Endothelial cell of umbilical vein (primary cell): ENCODE measurements at regions not wholly inside any gene's neighbourhood (a gene's known extent, or its start where the extent isn't known, plus 50 kb on each side); places are given as distances from the start of the nearest gene placed in this dataset.

Source experiments
- BruUV-seq: library from RNA; stranded (reverse); fragments of 400-500 nt; replicated peaks from 2 replicates; lab custom pipeline; 2021; lab: Mats Ljungman, UMichigan
- CTCF ChIA-PET: fragments of 300-600, 350-600 bp; sonication (Branson Sonifier 250); formaldehyde crosslinking; loops from one replicate; lab custom pipeline; 2021; ENCODE audit warnings: antibody characterized with exemption, inconsistent platforms; lab: Charles Lee
- POLR2A ChIA-PET: fragments of 300-600, 350-600 bp; sonication (Branson Sonifier 250); formaldehyde crosslinking; loops from one replicate; lab custom pipeline; 2021; ENCODE audit warnings: antibody characterized with exemption, inconsistent platforms; lab: Charles Lee
- DNase-seq: peaks from one replicate; pipeline ENCODE4 v3.0.0-alpha.2; 2011; ENCODE audit warnings: low read depth, low spot score
- FAIRE-seq: peaks from 2 replicates; lab custom pipeline; 2011; peaks lifted over from hg19 to GRCh38; lab: Jason Lieb, UNC
- H2AFZ ChIP-seq: 2 replicates; pipeline ENCODE4 v1.6.0; 2012; ENCODE audit warnings: low read depth, low read length, control low read depth, inconsistent platforms
- H3K27ac ChIP-seq: 2 replicates; pipeline ENCODE4 v1.5.1; 2011; ENCODE audit warnings: low read depth, mild to moderate bottlenecking, control low read depth, low read length, moderate library complexity; ENCODE audit not compliant: insufficient read depth
- H3K27me3 ChIP-seq, 2 experiments: 2 replicates each; pipeline versions ENCODE4 v1.6.0 to v1.6.1; 2011; ENCODE audit warnings: low read length in 2 of 2, mixed read lengths in 1 of 2; ENCODE audit not compliant: control insufficient read depth in 2 of 2, insufficient read depth in 2 of 2
- H3K36me3 ChIP-seq, 2 experiments: 2 replicates in 1 of 2; 3 replicates in 1 of 2; pipeline ENCODE4 v1.5.1; 2011; ENCODE audit warnings: low read length in 2 of 2, mild to moderate bottlenecking in 1 of 2, moderate library complexity in 1 of 2; ENCODE audit not compliant: control insufficient read depth in 2 of 2, insufficient read depth in 2 of 2; ENCODE audit errors: extremely low read depth in 1 of 2
- H3K4me1 ChIP-seq: 3 replicates; pipeline ENCODE4 v1.5.1; 2011; ENCODE audit warnings: mild to moderate bottlenecking, low read length; ENCODE audit not compliant: control insufficient read depth, insufficient read depth; ENCODE audit errors: extremely low read depth
- H3K4me2 ChIP-seq: 2 replicates; pipeline ENCODE4 v1.6.1; 2011; ENCODE audit warnings: low read length, control low read depth, mixed read lengths; ENCODE audit not compliant: insufficient read depth
- H3K4me3 ChIP-seq, 3 experiments: fragments of 200-600 bp in 1 of 3; sonication (generic), shearing (Covaris generic) in 1 of 3; replicated peaks in 1 of 3; 2 replicates each; pipeline ENCODE4 v1.5.1; 2011 to 2016; ENCODE audit warnings: control low read depth in 3 of 3, low read length in 3 of 3, mild to moderate bottlenecking in 2 of 3, inconsistent platforms in 1 of 3, low read depth in 1 of 3, moderate library complexity in 1 of 3; ENCODE audit not compliant: insufficient read depth in 1 of 3
- H3K79me2 ChIP-seq: 2 replicates; pipeline ENCODE4 v1.6.0; 2012; ENCODE audit warnings: low read length, inconsistent platforms; ENCODE audit not compliant: control insufficient read depth, insufficient read depth
- H3K9ac ChIP-seq: replicated peaks from 2 replicates; pipeline ENCODE3; 2011; ENCODE audit warnings: low read length, control low read depth; ENCODE audit not compliant: insufficient read depth; ENCODE audit errors: extremely low read depth
- H3K9me1 ChIP-seq: replicated peaks from 3 replicates; pipeline ENCODE4 v1.6.0; 2011; ENCODE audit warnings: mild to moderate bottlenecking, low read length; ENCODE audit not compliant: control insufficient read depth, insufficient read depth; ENCODE audit errors: extremely low read depth
- H3K9me3 ChIP-seq: replicated peaks from 2 replicates; pipeline ENCODE4 v1.5.1; 2012; ENCODE audit warnings: low read length, inconsistent platforms; ENCODE audit not compliant: control insufficient read depth, insufficient read depth
- H4K20me1 ChIP-seq: replicated peaks from 2 replicates; pipeline ENCODE3; 2011; ENCODE audit warnings: mild to moderate bottlenecking, low read length; ENCODE audit not compliant: control insufficient read depth, insufficient read depth; ENCODE audit errors: extremely low read depth
- FOS ChIP-seq: IDR thresholded peaks from 2 replicates; pipeline ENCODE4 v1.6.1; 2011; ENCODE audit warnings: mild to moderate bottlenecking, low read length, moderate library complexity, borderline replicate concordance; ENCODE audit not compliant: insufficient read depth
- GATA2 ChIP-seq: IDR thresholded peaks from 2 replicates; pipeline ENCODE4 v1.7.0; 2011; ENCODE audit warnings: low read depth, mild to moderate bottlenecking, moderate library complexity, mixed read lengths, low read length; ENCODE audit not compliant: insufficient read length, insufficient read depth
- JUN ChIP-seq: IDR thresholded peaks from 2 replicates; pipeline ENCODE4 v1.6.1; 2011; ENCODE audit warnings: borderline replicate concordance, low read depth; ENCODE audit not compliant: insufficient read length, insufficient read depth
- POLR2A ChIP-seq: IDR thresholded peaks from 2 replicates; pipeline ENCODE4 v1.6.1; 2012; ENCODE audit warnings: low read depth, mild to moderate bottlenecking, control low read depth, low read length
- POLR2AphosphoS5 ChIP-seq: IDR thresholded peaks from 2 replicates; pipeline ENCODE4 v1.6.1; 2012; ENCODE audit warnings: low read depth, mild to moderate bottlenecking, control low read depth, low read length, moderate library complexity; ENCODE audit not compliant: insufficient read depth
- dilution Hi-C: fragments of 300-500 bp; cut with MboI; formaldehyde crosslinking; loops from one replicate; pipeline ENCODE4 v1.15.0; 2019; ENCODE audit warnings: low sequenced_read_pairs; ENCODE audit not compliant: extremely low pct_ligation_motif_present
- intact Hi-C: fragments of 100-400 bp; cut with micrococcal nuclease; formaldehyde crosslinking; loops from one replicate; pipeline ENCODE4 v1.10.0; 2022
- TF ChIP-seq, protein P1 (sequence below), 2 donors: IDR thresholded peaks; 1 replicate in 1 of 2; 2 replicates in 1 of 2; pipeline ENCODE4 v1.5.1; 2011; ENCODE audit warnings: low read length in 2 of 2, mild to moderate bottlenecking in 2 of 2, moderate library complexity in 2 of 2, control low read depth in 1 of 2, inconsistent platforms in 1 of 2, low read depth in 1 of 2; ENCODE audit not compliant: insufficient read depth in 1 of 2; ENCODE audit errors: extremely low read depth in 1 of 2

- H3K4me3 ChIP-seq, result no peak overlapping the region
- no TSS peak for BruUV-seq
- H3K27me3 ChIP-seq, result no peaks in the 10 kb centered on the region
- H4K20me1 ChIP-seq, result no peaks in the 10 kb centered on the region
- dilution Hi-C loops (no loop called here), intact Hi-C loops (no loop called here)
- H3K4me1 ChIP-seq, result no peaks in the 10 kb centered on the region
- H3K9ac ChIP-seq, result no peak overlapping the region
- no peak for TF ChIP-seq POLR2A
- no peak for TF ChIP-seq GATA2
- H3K27ac ChIP-seq, result no peak overlapping the region
- POLR2A ChIA-PET, result no interaction called here
- CTCF ChIA-PET, result no interaction called here
- H3K4me2 ChIP-seq, result no peak overlapping the region
- H3K36me3 ChIP-seq, result no peaks in the 10 kb centered on the region
- FAIRE-seq (no peak), DNase-seq (no peak)
- H2AFZ ChIP-seq, result no peak overlapping the region
- H3K79me2 ChIP-seq, result no peaks in the 10 kb centered on the region
- no peaks in the 10 kb centered on the region for H3K9me1 ChIP-seq
- peaks cover 2% of the 10 kb centered on the region for H3K9me3 ChIP-seq
Observed at GRCh38 chr12:72100854-72101253, 162.2 kb downstream of the TPH2 start.

- Histone ChIP-seq H3K27me3 (no peaks in the 10 kb centered on the region), H3K4me3 (no peak overlapping the region), H4K20me1 (no peaks in the 10 kb centered on the region), H3K4me1 (no peaks in the 10 kb centered on the region), H3K36me3 (no peaks in the 10 kb centered on the region), H3K9me3 (peaks cover 2% of the 10 kb centered on the region), H3K9me1 (no peaks in the 10 kb centered on the region), H3K9ac (no peak overlapping the region), H3K4me2 (no peak overlapping the region), H2AFZ (no peak overlapping the region), H3K27ac (no peak overlapping the region), H3K79me2 (no peaks in the 10 kb centered on the region)
- intact Hi-C loops (no loop called here), dilution Hi-C loops (no loop called here)
- ChIA-PET POLR2A (no interaction called here), CTCF (no interaction called here)
- no peak for TF ChIP-seq POLR2AphosphoS5
- TF ChIP-seq, protein P1, sequence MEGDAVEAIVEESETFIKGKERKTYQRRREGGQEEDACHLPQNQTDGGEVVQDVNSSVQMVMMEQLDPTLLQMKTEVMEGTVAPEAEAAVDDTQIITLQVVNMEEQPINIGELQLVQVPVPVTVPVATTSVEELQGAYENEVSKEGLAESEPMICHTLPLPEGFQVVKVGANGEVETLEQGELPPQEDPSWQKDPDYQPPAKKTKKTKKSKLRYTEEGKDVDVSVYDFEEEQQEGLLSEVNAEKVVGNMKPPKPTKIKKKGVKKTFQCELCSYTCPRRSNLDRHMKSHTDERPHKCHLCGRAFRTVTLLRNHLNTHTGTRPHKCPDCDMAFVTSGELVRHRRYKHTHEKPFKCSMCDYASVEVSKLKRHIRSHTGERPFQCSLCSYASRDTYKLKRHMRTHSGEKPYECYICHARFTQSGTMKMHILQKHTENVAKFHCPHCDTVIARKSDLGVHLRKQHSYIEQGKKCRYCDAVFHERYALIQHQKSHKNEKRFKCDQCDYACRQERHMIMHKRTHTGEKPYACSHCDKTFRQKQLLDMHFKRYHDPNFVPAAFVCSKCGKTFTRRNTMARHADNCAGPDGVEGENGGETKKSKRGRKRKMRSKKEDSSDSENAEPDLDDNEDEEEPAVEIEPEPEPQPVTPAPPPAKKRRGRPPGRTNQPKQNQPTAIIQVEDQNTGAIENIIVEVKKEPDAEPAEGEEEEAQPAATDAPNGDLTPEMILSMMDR (IDR thresholded peaks at IDR 0.05; ENCODE audit: extremely low read depth in 1 of 2, insufficient read depth in 1 of 2, low read depth in 1 of 2, low read length in 2 of 2), result no peak
- TF ChIP-seq JUN, result no peak
- no peak for TF ChIP-seq FOS
- BruUV-seq, result no TSS peak
- DNase-seq (no peak), FAIRE-seq (no peak)
Observed at GRCh38 chr12:72102150-72102549, 163.5 kb downstream of the TPH2 start.
